ENCODE measurements at regions not wholly inside any gene's neighbourhood (a gene's known extent, or its start where the extent isn't known, plus 50 kb on each side); places are given as distances from the start of the nearest gene placed in this dataset.

GRCh38 chr4:82260632-82261031 is 113.2 kb downstream of the HNRNPD start:
- no peak overlapping the region for H3K4me3 ChIP-seq (ENCODE audit: low read depth, low read length)
- no peak for TF ChIP-seq CTCF (IDR thresholded peaks at IDR 0.05; ENCODE audit: insufficient read depth, low read depth, low read length)
- POLR2A ChIA-PET, result no interaction called here
- H3K36me3 ChIP-seq (ENCODE audit: control insufficient read depth, insufficient read depth, low read length), result no peaks in the 10 kb centered on the region
- no peaks in the 10 kb centered on the region for H3K27me3 ChIP-seq (ENCODE audit: control insufficient read depth, insufficient read depth, low read length)
- DNase-seq (ENCODE audit: low read depth), result no peak
- CTCF ChIA-PET, result no interaction called here

GRCh38 chr4:82256718-82257117 is 117.1 kb downstream of the HNRNPD start:
- no peak for TF ChIP-seq CTCF (IDR thresholded peaks at IDR 0.05; ENCODE audit: insufficient read depth, low read depth, low read length)
- Histone ChIP-seq H3K27me3 (ENCODE audit: control insufficient read depth, insufficient read depth, low read length) (no peaks in the 10 kb centered on the region), H3K36me3 (ENCODE audit: control insufficient read depth, insufficient read depth, low read length) (no peaks in the 10 kb centered on the region), H3K4me3 (ENCODE audit: low read depth, low read length) (no peak overlapping the region)
- CTCF ChIA-PET, result interaction anchor here (2.5 kb wide), 1 partner anchor 12 kb away, joined by 10 read pairs; no protein-coding TSS in a partner anchor
- DNase-seq (ENCODE audit: low read depth), result no peak
- POLR2A ChIA-PET, result no interaction called here

- H3K27me3 ChIP-seq (ENCODE audit: control insufficient read depth, insufficient read depth, low read length), result no peaks in the 10 kb centered on the region
- no peak overlapping the region for H3K4me3 ChIP-seq (ENCODE audit: low read depth, low read length)
- ChIA-PET CTCF (interaction anchor here (0.6 to 2.5 kb wide), 2 partner anchors 13 to 1531 kb away, joined by 3 to 10 read pairs; no protein-coding TSS in a partner anchor), POLR2A (no interaction called here)
- TF ChIP-seq CTCF (IDR thresholded peaks at IDR 0.05; ENCODE audit: insufficient read depth, low read depth, low read length), result no peak
- no peaks in the 10 kb centered on the region for H3K36me3 ChIP-seq (ENCODE audit: control insufficient read depth, insufficient read depth, low read length)
- DNase-seq (ENCODE audit: low read depth), result no peak
These were observed 118.1 kb downstream of the HNRNPD start for GRCh38 chr4:82255657-82256056.

- ChIA-PET POLR2A (no interaction called here), CTCF (no interaction called here)
- no peak for TF ChIP-seq CTCF (IDR thresholded peaks at IDR 0.05; ENCODE audit: insufficient read depth, low read depth, low read length)
- Histone ChIP-seq H3K27me3 (ENCODE audit: control insufficient read depth, insufficient read depth, low read length) (no peaks in the 10 kb centered on the region), H3K36me3 (ENCODE audit: control insufficient read depth, insufficient read depth, low read length) (no peaks in the 10 kb centered on the region), H3K4me3 (ENCODE audit: low read depth, low read length) (no peak overlapping the region)
- DNase-seq (ENCODE audit: low read depth), result no peak
These were observed 124.7 kb downstream of the HNRNPD start for GRCh38 chr4:82248903-82249632.

GRCh38 chr4:82247629-82248028 is 126.2 kb downstream of the HNRNPD start:
- Histone ChIP-seq H3K4me3 (ENCODE audit: low read depth, low read length) (no peak overlapping the region), H3K36me3 (ENCODE audit: control insufficient read depth, insufficient read depth, low read length) (no peaks in the 10 kb centered on the region), H3K27me3 (ENCODE audit: control insufficient read depth, insufficient read depth, low read length) (no peaks in the 10 kb centered on the region)
- ChIA-PET POLR2A (interaction anchor here (0.5 kb wide), 1 partner anchor 134 kb away, joined by 3 read pairs; no protein-coding TSS in a partner anchor), CTCF (interaction anchor here (1.4 kb wide), 1 partner anchor 21 kb away, joined by 4 read pairs; no protein-coding TSS in a partner anchor)
- TF ChIP-seq CTCF (IDR thresholded peaks at IDR 0.05; ENCODE audit: insufficient read depth, low read depth, low read length), result no peak
- no peak for DNase-seq (ENCODE audit: low read depth)

Measured in BJ (cell line).